Activated CD8-positive, alpha-beta memory T cell treated with anti-CD3 and anti-CD28 coated beads for 24 hours (primary cell): ENCODE measurements at regions not wholly inside any gene's neighbourhood (a gene's known extent, or its start where the extent isn't known, plus 50 kb on each side); places are given as distances from the start of the nearest gene placed in this dataset.

Source experiments
- DNase-seq: peaks from one replicate; pipeline ENCODE4 v3.0.0-alpha.2; 2020

- DNase-seq: no peak
Observed at GRCh38 chr15:46331546-46331945, 696.7 kb downstream of the SQOR start.

- DNase-seq: no peak
Observed at GRCh38 chr15:46343196-46343935, 708.5 kb downstream of the SQOR start.

GRCh38 chr15:46344115-46344724, 709.4 kb downstream of the SQOR start:
- no peak for DNase-seq

GRCh38 chr15:46344915-46345314, 710.1 kb downstream of the SQOR start:
- no peak for DNase-seq

- no peak for DNase-seq
Observed at GRCh38 chr15:46354443-46354842, 719.6 kb downstream of the SQOR start.

- DNase-seq: no peak
Observed at GRCh38 chr15:46365572-46365971, 730.7 kb downstream of the SQOR start.

GRCh38 chr15:46366360-46367007, 731.7 kb downstream of the SQOR start:
- no peak for DNase-seq

- DNase-seq: no peak
Observed at GRCh38 chr15:46383978-46384377, 749.1 kb downstream of the SQOR start.

- no peak for DNase-seq
Observed at GRCh38 chr15:46386356-46386755, 751.5 kb downstream of the SQOR start.

- DNase-seq: no peak
Observed at GRCh38 chr15:46389739-46390138, 754.9 kb downstream of the SQOR start.

- DNase-seq: no peak
Observed at GRCh38 chr15:46394463-46394862, 759.6 kb downstream of the SQOR start.

GRCh38 chr15:46408312-46408711, 773.5 kb downstream of the SQOR start:
- DNase-seq: no peak

GRCh38 chr15:46409841-46410301, 775.0 kb downstream of the SQOR start:
- no peak for DNase-seq

GRCh38 chr15:46410705-46411104, 775.9 kb downstream of the SQOR start:
- no peak for DNase-seq

- no peak for DNase-seq
Observed at GRCh38 chr15:46411900-46412299, 777.1 kb downstream of the SQOR start.

GRCh38 chr15:46413799-46414198, 779.0 kb downstream of the SQOR start:
- no peak for DNase-seq

GRCh38 chr15:46416544-46416943, 781.7 kb downstream of the SQOR start:
- DNase-seq: no peak

GRCh38 chr15:46420990-46421389, 786.2 kb downstream of the SQOR start:
- no peak for DNase-seq

- DNase-seq: no peak
Observed at GRCh38 chr15:46441294-46442062, 806.6 kb downstream of the SQOR start.

- DNase-seq: no peak
Observed at GRCh38 chr15:46442184-46442583, 807.4 kb downstream of the SQOR start.

- no peak for DNase-seq
Observed at GRCh38 chr15:46442901-46443590, 808.2 kb downstream of the SQOR start.

GRCh38 chr15:46450112-46450809, 815.4 kb downstream of the SQOR start:
- no peak for DNase-seq
